HPDE6-E6E7 (cell line): ENCODE measurements at regions not wholly inside any gene's neighbourhood (a gene's known extent, or its start where the extent isn't known, plus 50 kb on each side); places are given as distances from the start of the nearest gene placed in this dataset.
A peak's percentile ranks its signal among the peaks of the same experiment; 100 is the strongest.

Experiments used
- DNase-seq: peaks from one replicate; pipeline ENCODE4 v3.0.0; 2011; ENCODE audit warnings: missing footprints; ENCODE audit errors: extremely low spot score

- DNase-seq, result no peak
Observed at GRCh38 chr13:34620074-34620850, 321.8 kb upstream of the NBEA start.

DNA sequence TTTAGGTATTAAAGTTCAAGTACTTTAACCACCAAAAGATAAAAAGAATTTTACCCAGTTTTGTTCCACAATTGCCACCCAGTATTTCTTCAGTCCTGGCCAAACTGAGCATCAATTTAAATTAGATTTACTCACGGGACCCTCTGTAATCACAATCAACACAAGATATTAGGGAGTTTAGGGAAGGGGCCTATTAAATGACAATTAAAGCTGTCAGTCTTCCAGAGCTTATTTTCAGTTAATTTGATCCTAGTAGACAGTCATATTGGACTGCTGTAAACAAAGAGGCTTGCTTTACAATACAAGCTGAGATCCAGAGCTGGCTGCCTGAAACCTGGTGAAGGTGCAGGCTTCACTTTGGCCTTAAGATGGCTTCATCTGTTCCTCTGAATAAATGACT is 321.2 kb upstream of the NBEA start:
- DNase-seq, result no peak

GRCh38 chr13:34623331-34623730 is 318.7 kb upstream of the NBEA start:
- DNase-seq, result no peak

DNA sequence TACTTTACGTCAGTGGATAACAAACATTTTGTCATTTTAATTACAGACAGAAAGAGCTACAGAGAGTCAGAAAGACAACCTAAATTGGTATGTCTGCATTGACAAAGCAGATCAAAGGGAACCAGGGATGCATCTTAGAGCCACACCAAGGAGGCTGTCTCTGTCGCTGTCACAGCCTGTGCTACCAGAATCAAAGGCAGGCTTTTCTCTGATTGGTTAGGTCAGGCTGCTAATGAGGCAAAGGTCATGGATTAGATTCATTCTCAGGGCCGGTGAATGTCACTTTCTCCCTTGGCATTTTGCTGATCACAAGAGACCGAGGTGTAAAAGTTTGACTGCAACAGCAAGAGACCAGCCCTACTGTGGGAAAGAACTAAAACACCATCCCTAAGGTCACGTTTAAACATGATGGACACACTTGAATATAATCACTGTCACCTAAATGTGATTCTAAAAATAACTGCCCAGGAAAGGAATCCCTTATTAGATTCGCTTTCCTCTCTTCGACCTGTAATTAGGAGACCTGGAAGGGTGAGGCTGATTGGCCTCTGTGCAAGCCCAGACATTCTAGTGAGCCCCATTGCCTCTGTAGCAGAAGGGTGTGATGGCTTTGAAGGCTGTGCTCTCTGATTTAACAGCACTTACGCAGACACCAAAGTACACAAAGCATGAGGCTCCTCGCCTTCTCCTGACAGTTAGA is 314.4 kb upstream of the NBEA start:
- no peak for DNase-seq

DNA sequence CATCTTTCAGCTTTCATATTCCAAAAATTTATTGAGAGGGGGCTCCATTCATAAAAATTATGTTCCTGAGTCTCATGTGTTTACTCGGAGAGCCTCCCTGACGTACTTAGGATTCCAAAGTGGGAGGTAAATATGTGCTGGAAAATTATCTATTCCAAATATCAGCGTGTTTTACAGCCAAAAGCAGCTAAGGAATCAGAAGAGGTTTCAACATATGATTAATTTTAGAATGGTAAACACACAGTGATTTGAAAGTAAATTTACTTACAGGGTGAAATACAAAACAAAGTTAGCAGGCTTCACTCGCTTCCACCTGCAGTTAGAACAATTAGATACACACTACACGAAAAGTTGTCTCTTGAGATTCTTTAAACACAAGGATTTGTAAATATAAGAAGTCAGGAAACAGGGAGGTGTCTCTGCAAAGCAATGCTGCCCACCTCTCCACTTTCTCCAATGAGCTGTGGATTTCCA is 313.8 kb upstream of the NBEA start:
- DNase-seq, result no peak

GRCh38 chr13:34634448-34634847 is 307.6 kb upstream of the NBEA start:
- DNase-seq, result no peak

GRCh38 chr13:34637138-34637537 is 304.9 kb upstream of the NBEA start:
- no peak for DNase-seq

DNA sequence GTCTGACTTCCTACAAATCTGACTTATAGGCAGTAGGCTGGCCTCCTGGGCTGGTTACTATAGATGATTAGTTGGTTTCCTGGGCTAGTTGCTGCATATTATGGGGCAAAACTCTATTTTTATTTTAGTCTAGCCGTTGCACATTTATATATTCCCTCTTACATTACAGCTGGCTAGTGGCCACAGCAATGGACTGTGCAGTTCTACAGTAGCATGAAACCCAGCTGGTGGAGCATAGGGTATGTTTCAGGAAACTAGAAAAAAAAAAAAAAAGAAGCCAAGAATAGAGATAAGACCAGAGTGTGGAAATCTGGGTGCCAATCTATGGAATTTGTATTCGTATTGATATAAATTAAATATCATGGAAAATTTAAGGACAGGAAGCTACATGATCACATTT is 304.4 kb upstream of the NBEA start:
- no peak for DNase-seq

DNA sequence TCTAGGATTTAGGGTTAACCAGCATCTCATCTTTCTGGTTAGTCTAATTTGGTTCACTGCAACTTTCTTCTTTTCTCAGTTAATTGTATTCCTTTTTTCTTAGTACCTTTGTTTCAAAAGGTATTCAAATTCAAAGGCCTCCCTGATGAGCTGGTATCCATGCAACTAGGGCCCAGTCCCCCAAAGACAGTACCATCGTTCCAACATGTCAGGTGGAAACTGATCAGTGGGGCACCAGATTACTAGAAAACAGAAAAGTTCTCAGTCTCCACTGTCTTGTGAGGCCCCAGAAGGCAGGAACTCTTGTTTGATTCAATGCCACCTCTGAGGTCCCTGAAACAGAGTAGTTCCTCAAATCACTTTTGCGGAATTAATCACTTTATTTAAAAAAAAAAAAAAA is 303.2 kb upstream of the NBEA start:
- no peak for DNase-seq

DNA sequence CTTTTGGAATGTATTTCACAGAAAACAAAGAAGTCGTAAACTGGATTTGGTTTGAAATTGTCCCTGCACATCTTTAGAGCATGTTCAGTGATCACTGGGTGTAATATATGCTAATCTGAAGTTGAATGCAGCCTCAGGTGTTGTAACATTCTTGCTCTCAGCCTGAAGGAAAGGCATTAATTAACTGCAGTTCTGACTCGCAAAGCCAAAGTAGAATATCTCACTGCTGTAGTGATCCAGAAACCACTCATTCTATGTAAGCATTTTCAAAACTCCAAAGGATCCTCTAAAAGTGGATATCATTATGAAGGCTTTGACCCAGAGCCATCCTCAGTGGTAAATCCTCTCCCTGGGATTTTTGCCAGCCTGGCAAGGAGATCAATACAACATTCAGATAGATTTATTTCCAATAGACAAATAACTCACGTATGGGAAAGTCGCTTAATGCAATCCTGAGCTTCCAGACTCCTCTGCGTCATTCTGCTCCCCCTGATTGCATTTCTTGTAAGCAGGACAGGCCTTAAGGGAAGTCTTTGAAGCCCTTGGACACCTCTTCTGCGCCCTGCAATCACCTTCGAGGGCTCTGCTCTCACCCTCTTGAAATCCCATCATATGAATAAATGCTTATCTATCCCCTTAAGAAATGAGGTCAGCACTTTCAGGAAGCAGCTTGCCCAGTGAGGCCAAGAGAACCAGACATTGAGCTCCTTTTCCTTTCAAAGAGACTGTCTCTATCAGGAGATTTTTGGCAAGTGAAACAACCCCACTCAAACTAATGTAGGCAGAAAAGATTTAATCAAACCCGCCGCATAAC is 301.7 kb upstream of the NBEA start:
- DNase-seq, result no peak

GRCh38 chr13:34640993-34641330 is 301.1 kb upstream of the NBEA start:
- no peak for DNase-seq

GRCh38 chr13:34647379-34648150 is 294.5 kb upstream of the NBEA start:
- peak; percentile 0 for DNase-seq

GRCh38 chr13:34654203-34654602 is 287.9 kb upstream of the NBEA start:
- DNase-seq, result no peak

GRCh38 chr13:34654647-34655046 is 287.4 kb upstream of the NBEA start:
- DNase-seq, result no peak

GRCh38 chr13:34655554-34655953 is 286.5 kb upstream of the NBEA start:
- no peak for DNase-seq

- DNase-seq, result peak; percentile 1
Observed at GRCh38 chr13:34657716-34658115, 284.4 kb upstream of the NBEA start.

DNA sequence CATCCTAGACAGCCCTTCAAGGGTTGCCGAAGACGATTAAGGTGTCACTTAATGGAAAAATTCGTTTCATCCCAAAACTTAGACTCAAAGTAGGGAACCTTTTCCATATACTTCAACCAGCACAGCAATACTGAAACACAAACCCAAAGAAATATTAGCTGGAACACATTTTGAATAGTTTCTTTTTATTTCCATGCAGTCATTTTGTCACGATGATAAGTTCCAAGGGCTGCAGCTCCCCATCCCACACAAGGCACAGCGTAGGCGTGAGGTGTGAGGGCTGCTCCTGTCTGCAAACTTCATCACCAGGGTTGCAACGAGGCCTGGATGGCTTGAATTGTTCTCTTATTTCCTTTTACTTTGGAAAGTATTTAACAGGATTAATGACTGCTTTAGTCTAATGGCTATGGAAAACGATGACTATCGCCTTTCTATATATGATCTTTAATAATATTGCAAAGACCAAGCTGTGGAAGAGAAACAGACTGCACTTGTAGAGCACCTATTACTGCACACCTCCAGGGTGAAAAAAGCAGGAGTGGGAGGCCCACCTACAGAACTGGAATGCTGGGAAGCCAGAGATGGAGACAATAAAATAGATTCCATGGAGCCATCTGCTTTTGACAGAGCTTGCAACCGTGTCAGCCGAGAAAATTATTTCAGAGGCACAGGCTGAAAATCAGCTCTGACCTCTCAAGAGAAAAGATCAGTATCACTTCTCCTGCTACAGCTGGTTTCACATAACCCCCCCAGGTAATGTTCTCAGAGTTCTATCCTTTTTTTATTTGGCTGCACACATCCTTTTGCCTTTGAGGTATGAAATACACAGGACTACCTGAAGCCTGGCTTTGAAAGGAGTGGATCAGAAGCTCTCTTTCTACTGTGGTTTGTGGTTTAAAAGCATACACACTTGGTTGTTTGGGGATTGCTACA is 274.5 kb upstream of the NBEA start:
- DNase-seq, result no peak

GRCh38 chr13:34671137-34671536 is 270.9 kb upstream of the NBEA start:
- DNase-seq, result no peak

DNA sequence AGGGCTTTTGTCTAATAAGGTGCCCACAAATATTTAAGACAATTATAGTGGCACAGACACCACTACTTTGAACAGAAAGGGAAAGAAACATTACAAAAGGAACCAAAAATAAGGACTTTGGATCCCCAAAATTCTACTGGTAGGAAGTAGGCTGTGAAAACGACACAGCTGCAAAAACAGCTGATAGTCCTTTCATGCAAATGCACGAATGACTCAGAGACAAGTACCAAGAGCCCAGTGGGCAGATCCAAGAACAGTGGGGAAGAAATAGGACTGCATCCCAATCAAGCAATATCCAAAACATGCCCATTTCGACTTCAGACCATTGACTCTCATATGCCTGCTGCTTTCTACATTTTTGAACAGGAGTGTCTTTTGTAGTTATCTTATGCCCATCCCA is 269.4 kb upstream of the NBEA start:
- no peak for DNase-seq

DNA sequence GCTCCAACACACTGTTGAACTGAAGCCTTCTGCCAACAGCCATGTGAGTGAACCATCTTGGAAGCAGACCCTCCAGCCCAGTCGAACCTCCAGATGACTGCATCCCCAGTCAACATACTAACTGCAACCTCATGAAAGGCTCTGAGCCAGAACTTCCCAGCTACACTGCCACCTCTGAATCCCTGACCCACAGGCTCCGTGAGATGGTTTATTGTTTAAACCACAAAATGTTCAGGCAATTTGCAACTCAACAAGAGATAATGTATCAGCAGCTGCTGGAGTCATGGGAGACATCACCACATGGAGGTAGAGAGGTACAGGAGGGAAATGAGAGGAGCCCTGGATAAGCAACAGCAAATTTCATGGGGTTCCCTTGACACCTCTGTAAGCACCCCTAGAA is 266.4 kb upstream of the NBEA start:
- no peak for DNase-seq

DNA sequence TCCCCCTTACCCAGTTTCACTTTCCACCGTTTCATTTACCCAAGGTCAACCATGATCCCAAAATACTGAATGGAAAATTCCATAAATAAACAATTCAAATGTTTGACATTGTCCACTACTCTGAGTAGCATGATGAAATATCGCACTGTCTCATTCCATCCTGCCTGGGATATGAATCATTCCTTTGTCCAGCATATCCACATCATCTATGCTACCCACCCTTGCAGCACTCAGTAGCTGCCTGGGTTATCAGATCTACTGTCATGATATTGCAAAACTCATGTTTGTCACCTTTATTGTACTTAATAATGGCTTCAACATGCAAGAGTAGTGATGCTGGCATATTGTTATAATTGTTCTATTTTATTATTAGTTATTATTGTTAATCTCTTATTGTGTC is 263.9 kb upstream of the NBEA start:
- DNase-seq, result peak; percentile 1
